Endothelial cell of umbilical vein (primary cell): ENCODE measurements at regions not wholly inside any gene's neighbourhood (a gene's known extent, or its start where the extent isn't known, plus 50 kb on each side); places are given as distances from the start of the nearest gene placed in this dataset. TPM values are rescaled to one million over a fixed set of nuclear protein-coding genes. Genes with fewer than 3 reads are reported as not detected.
"Not testable (repeated sequence)": the region's sequence is repeated elsewhere in the genome, so short reads cannot be mapped to it uniquely, and the experiment has no call there.

Experiments used
- BruUV-seq: library from RNA; stranded (reverse); fragments of 400-500 nt; replicated peaks from 2 replicates; lab custom pipeline; 2021; lab: Mats Ljungman, UMichigan
- CTCF ChIA-PET: fragments of 300-600, 350-600 bp; sonication (Branson Sonifier 250); formaldehyde crosslinking; loops from one replicate; lab custom pipeline; 2021; ENCODE audit warnings: antibody characterized with exemption, inconsistent platforms; lab: Charles Lee
- POLR2A ChIA-PET: fragments of 300-600, 350-600 bp; sonication (Branson Sonifier 250); formaldehyde crosslinking; loops from one replicate; lab custom pipeline; 2021; ENCODE audit warnings: antibody characterized with exemption, inconsistent platforms; lab: Charles Lee
- DNase-seq: peaks from one replicate; pipeline ENCODE4 v3.0.0-alpha.2; 2011; ENCODE audit warnings: low read depth, low spot score
- FAIRE-seq: peaks from 2 replicates; lab custom pipeline; 2011; peaks lifted over from hg19 to GRCh38; lab: Jason Lieb, UNC
- H2AFZ ChIP-seq: 2 replicates; pipeline ENCODE4 v1.6.0; 2012; ENCODE audit warnings: low read depth, low read length, control low read depth, inconsistent platforms
- H3K27ac ChIP-seq: 2 replicates; pipeline ENCODE4 v1.5.1; 2011; ENCODE audit warnings: low read depth, mild to moderate bottlenecking, control low read depth, low read length, moderate library complexity; ENCODE audit not compliant: insufficient read depth
- H3K27me3 ChIP-seq, 2 experiments: 2 replicates each; pipeline versions ENCODE4 v1.6.0 to v1.6.1; 2011; ENCODE audit warnings: low read length in 2 of 2, mixed read lengths in 1 of 2; ENCODE audit not compliant: control insufficient read depth in 2 of 2, insufficient read depth in 2 of 2
- H3K36me3 ChIP-seq, 2 experiments: 2 replicates in 1 of 2; 3 replicates in 1 of 2; pipeline ENCODE4 v1.5.1; 2011; ENCODE audit warnings: low read length in 2 of 2, mild to moderate bottlenecking in 1 of 2, moderate library complexity in 1 of 2; ENCODE audit not compliant: control insufficient read depth in 2 of 2, insufficient read depth in 2 of 2; ENCODE audit errors: extremely low read depth in 1 of 2
- H3K4me1 ChIP-seq: 3 replicates; pipeline ENCODE4 v1.5.1; 2011; ENCODE audit warnings: mild to moderate bottlenecking, low read length; ENCODE audit not compliant: control insufficient read depth, insufficient read depth; ENCODE audit errors: extremely low read depth
- H3K4me2 ChIP-seq: 2 replicates; pipeline ENCODE4 v1.6.1; 2011; ENCODE audit warnings: low read length, control low read depth, mixed read lengths; ENCODE audit not compliant: insufficient read depth
- H3K4me3 ChIP-seq, 3 experiments: fragments of 200-600 bp in 1 of 3; sonication (generic), shearing (Covaris generic) in 1 of 3; replicated peaks in 1 of 3; 2 replicates each; pipeline ENCODE4 v1.5.1; 2011 to 2016; ENCODE audit warnings: control low read depth in 3 of 3, low read length in 3 of 3, mild to moderate bottlenecking in 2 of 3, inconsistent platforms in 1 of 3, low read depth in 1 of 3, moderate library complexity in 1 of 3; ENCODE audit not compliant: insufficient read depth in 1 of 3
- H3K79me2 ChIP-seq: 2 replicates; pipeline ENCODE4 v1.6.0; 2012; ENCODE audit warnings: low read length, inconsistent platforms; ENCODE audit not compliant: control insufficient read depth, insufficient read depth
- H3K9ac ChIP-seq: replicated peaks from 2 replicates; pipeline ENCODE3; 2011; ENCODE audit warnings: low read length, control low read depth; ENCODE audit not compliant: insufficient read depth; ENCODE audit errors: extremely low read depth
- H3K9me1 ChIP-seq: replicated peaks from 3 replicates; pipeline ENCODE4 v1.6.0; 2011; ENCODE audit warnings: mild to moderate bottlenecking, low read length; ENCODE audit not compliant: control insufficient read depth, insufficient read depth; ENCODE audit errors: extremely low read depth
- H3K9me3 ChIP-seq: replicated peaks from 2 replicates; pipeline ENCODE4 v1.5.1; 2012; ENCODE audit warnings: low read length, inconsistent platforms; ENCODE audit not compliant: control insufficient read depth, insufficient read depth
- H4K20me1 ChIP-seq: replicated peaks from 2 replicates; pipeline ENCODE3; 2011; ENCODE audit warnings: mild to moderate bottlenecking, low read length; ENCODE audit not compliant: control insufficient read depth, insufficient read depth; ENCODE audit errors: extremely low read depth
- dilution Hi-C: fragments of 300-500 bp; cut with MboI; formaldehyde crosslinking; loops from one replicate; pipeline ENCODE4 v1.15.0; 2019; ENCODE audit warnings: low sequenced_read_pairs; ENCODE audit not compliant: extremely low pct_ligation_motif_present
- intact Hi-C: fragments of 100-400 bp; cut with micrococcal nuclease; formaldehyde crosslinking; loops from one replicate; pipeline ENCODE4 v1.10.0; 2022
- microRNA-seq: library from miRNA; unstranded; fragments of <30 nt; microRNA quantifications from one replicate; pipeline ENCODE4 v1.2.0, GENCODE V29; 2021; ENCODE audit warnings: borderline number of aligned reads, borderline replicate concordance
- small RNA-seq: library from RNA; depleted of rRNA; stranded (forward); fragments of <200 nt; gene quantifications from one replicate; pipeline ENCODE3, GENCODE V24; 2012; ENCODE audit warnings: low replicate concordance, low read depth; ENCODE audit not compliant: insufficient read depth, insufficient read length

GRCh38 chr6:27194453-27194852 lies 53.0 kb upstream of the PRSS16 start:
- H3K4me2 ChIP-seq, H3K4me3 ChIP-seq, H4K20me1 ChIP-seq, dilution Hi-C loops, DNase-seq, H3K27ac ChIP-seq, H3K4me1 ChIP-seq, H3K36me3 ChIP-seq, H3K9me3 ChIP-seq, H2AFZ ChIP-seq, H3K27me3 ChIP-seq, FAIRE-seq, POLR2A ChIA-PET, BruUV-seq, H3K79me2 ChIP-seq, H3K9ac ChIP-seq, H3K9me1 ChIP-seq, intact Hi-C loops: not testable (repeated sequence)
- CTCF ChIA-PET, result interaction anchor here (1.4 kb wide), 1 partner anchor 578 kb away, joined by 4 read pairs; no protein-coding TSS in a partner anchor

DNA sequence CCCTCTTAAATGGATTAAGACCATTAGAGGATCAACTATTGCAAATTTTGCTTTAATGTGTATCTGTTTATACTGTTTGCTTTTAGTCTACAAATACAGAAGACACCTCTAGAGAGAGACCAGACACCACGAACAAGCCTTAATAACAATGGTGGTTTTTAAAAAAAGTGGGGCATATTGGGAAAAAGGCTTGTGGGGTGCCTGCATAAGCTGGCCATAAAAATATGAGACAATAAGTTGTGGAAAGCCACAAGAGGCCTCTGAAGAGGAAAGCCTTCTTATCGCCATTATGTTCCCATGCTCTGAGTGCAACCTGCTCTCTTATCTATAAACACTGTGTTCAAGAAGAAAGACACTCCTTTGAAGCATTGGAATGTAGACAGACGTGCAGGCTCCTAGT lies 52.0 kb upstream of the PRSS16 start:
- H3K9me3 ChIP-seq, POLR2A ChIA-PET, H2AFZ ChIP-seq, H3K9ac ChIP-seq, dilution Hi-C loops, intact Hi-C loops, H3K4me3 ChIP-seq, H4K20me1 ChIP-seq, H3K27ac ChIP-seq, H3K4me2 ChIP-seq, H3K36me3 ChIP-seq, H3K27me3 ChIP-seq, BruUV-seq, H3K4me1 ChIP-seq, H3K79me2 ChIP-seq, H3K9me1 ChIP-seq, DNase-seq: not testable (repeated sequence)
- FAIRE-seq, result peak; percentile 4
- CTCF ChIA-PET, result interaction anchor here (1.4 kb wide), 1 partner anchor 577 kb away, joined by 4 read pairs; no protein-coding TSS in a partner anchor

Small RNA genes lying in the stretch of these regions (microRNA-seq; reads per million reads assigned to microRNA genes)
- gene MIR3143, result 3.1 reads per million

Small RNA genes lying in the stretch of these regions (small RNA-seq; reads per million reads assigned to genes)
- gene MIR3143 (not detected), gene RNU2-62P (not detected)
